ENCODE measurements at regions not wholly inside any gene's neighbourhood (a gene's known extent, or its start where the extent isn't known, plus 50 kb on each side); places are given as distances from the start of the nearest gene placed in this dataset.
"Not testable (repeated sequence)": the region's sequence is repeated elsewhere in the genome, so short reads cannot be mapped to it uniquely, and the experiment has no call there.

- DNase-seq, result not testable (repeated sequence)
Observed at GRCh38 chr21:6363591-6363990, 4157.8 kb upstream of the TPTE start.

GRCh38 chr21:6368824-6369223, 4152.6 kb upstream of the TPTE start:
- DNase-seq, result peak; percentile 54

- peak; percentile 51 for DNase-seq
Observed at GRCh38 chr21:6373253-6373652, 4148.1 kb upstream of the TPTE start.

GRCh38 chr21:6374232-6374631, 4147.2 kb upstream of the TPTE start:
- DNase-seq, result peak; percentile 16

GRCh38 chr21:6374926-6375325, 4146.5 kb upstream of the TPTE start:
- not testable (repeated sequence) for DNase-seq

- DNase-seq, result not testable (repeated sequence)
Observed at GRCh38 chr21:6375776-6376175, 4145.6 kb upstream of the TPTE start.

- not testable (repeated sequence) for DNase-seq
Observed at GRCh38 chr21:6376321-6377070, 4144.9 kb upstream of the TPTE start.
